MM.1S (cell line): ENCODE measurements at regions not wholly inside any gene's neighbourhood (a gene's known extent, or its start where the extent isn't known, plus 50 kb on each side); places are given as distances from the start of the nearest gene placed in this dataset.

ENCODE experiments used
- DNase-seq: peaks from one replicate; pipeline ENCODE4 v3.0.0-alpha.2; 2015
- H2AFZ ChIP-seq: fragments of 300-600 bp; sonication (generic); 2 replicates; pipeline ENCODE4 v1.6.0; 2016; ENCODE audit warnings: antibody characterized with exemption, low read length
- H3F3A ChIP-seq: fragments of 300-600 bp; sonication (generic); 2 replicates; pipeline ENCODE4 v1.6.1; 2016; ENCODE audit warnings: mild to moderate bottlenecking, antibody characterized with exemption, low read length, moderate library complexity, mixed read lengths; ENCODE audit not compliant: insufficient read depth
- H3K27ac ChIP-seq: fragments of 300-600 bp; sonication (generic); 2 replicates; pipeline ENCODE4 v1.5.1; 2016; ENCODE audit warnings: mild to moderate bottlenecking, low read length
- H3K27me3 ChIP-seq: fragments of 300-600 bp; sonication (generic); replicated peaks from 2 replicates; pipeline ENCODE4 v1.6.0; 2016; ENCODE audit warnings: low read length; ENCODE audit not compliant: insufficient read depth
- H3K36me3 ChIP-seq: fragments of 300-600 bp; sonication (generic); replicated peaks from 2 replicates; pipeline ENCODE4 v1.6.1; 2016; ENCODE audit warnings: mild to moderate bottlenecking, low read length, mixed read lengths; ENCODE audit not compliant: insufficient read depth
- H3K4me1 ChIP-seq: fragments of 300-600 bp; sonication (generic); 2 replicates; pipeline ENCODE4 v1.6.1; 2016; ENCODE audit warnings: low read length, mixed read lengths
- H3K4me2 ChIP-seq: fragments of 300-600 bp; sonication (generic); 2 replicates; pipeline ENCODE4 v1.6.0; 2016; ENCODE audit warnings: low read depth, low read length
- H3K4me3 ChIP-seq: fragments of 300-600 bp; sonication (generic); 2 replicates; pipeline ENCODE4 v1.5.1; 2016; ENCODE audit warnings: low read length, mixed read lengths
- H3K79me2 ChIP-seq: fragments of 300-600 bp; sonication (generic); 2 replicates; pipeline ENCODE4 v1.6.1; 2016; ENCODE audit warnings: mixed run types, low read length, mixed read lengths
- H3K9ac ChIP-seq: fragments of 300-600 bp; sonication (generic); 2 replicates; pipeline ENCODE4 v1.6.1; 2016; ENCODE audit warnings: low read length, mixed read lengths
- H3K9me2 ChIP-seq: fragments of 300-600 bp; sonication (generic); replicated peaks from 2 replicates; pipeline ENCODE4 v1.6.1; 2016; ENCODE audit warnings: mild to moderate bottlenecking, low read length, mixed read lengths; ENCODE audit not compliant: insufficient read depth
- H3K9me3 ChIP-seq: fragments of 300-600 bp; sonication (generic); replicated peaks from 2 replicates; pipeline ENCODE4 v1.6.1; 2016; ENCODE audit warnings: mild to moderate bottlenecking, low read length, mixed read lengths; ENCODE audit not compliant: insufficient read depth
- H4K20me1 ChIP-seq: fragments of 300-600 bp; sonication (generic); 2 replicates; pipeline ENCODE4 v1.6.1; 2016; ENCODE audit warnings: mild to moderate bottlenecking, low read length, moderate library complexity, mixed read lengths; ENCODE audit not compliant: insufficient read depth
- CTCF ChIP-seq: fragments of 300-600 bp; sonication (generic); IDR thresholded peaks from 2 replicates; pipeline ENCODE4 v1.5.1; 2016; ENCODE audit warnings: antibody characterized with exemption, low read length, mixed read lengths
- EZH2 ChIP-seq: fragments of 300-600 bp; sonication (generic); optimal IDR thresholded peaks from 2 replicates; pipeline ENCODE3; 2017; ENCODE audit warnings: low read depth, mild to moderate bottlenecking, antibody characterized with exemption, low read length, mixed read lengths
- EZH2phosphoT487 ChIP-seq: fragments of 300-600 bp; sonication (generic); IDR thresholded peaks from 2 replicates; pipeline ENCODE4 v1.6.1; 2018; ENCODE audit warnings: antibody characterized with exemption, low read length

DNA sequence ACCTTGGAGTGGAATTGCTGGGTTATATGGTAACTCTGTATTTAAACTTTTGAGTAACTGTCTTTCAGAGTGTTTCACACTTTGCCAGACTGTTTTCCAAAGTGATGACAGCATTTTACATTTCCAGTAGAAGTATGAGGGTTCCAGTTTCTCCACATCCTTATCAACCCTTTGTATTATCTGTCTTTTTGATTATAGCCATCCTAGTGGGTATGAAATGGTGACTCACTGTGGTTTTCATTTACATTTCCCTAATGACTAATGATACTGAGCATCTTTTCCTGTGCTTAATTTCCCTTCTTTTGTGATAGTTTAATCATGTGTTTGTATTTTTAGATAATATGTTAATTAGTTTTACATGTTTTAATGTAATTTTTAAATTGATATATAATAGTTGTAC is 138.1 kb upstream of the DAZL start:
- H3K27me3 ChIP-seq = no peaks in the 10 kb centered on the region
- H2AFZ ChIP-seq = no peak overlapping the region
- no peak overlapping the region for H3K27ac ChIP-seq
- H4K20me1 ChIP-seq = no peaks in the 10 kb centered on the region
- H3K79me2 ChIP-seq = no peaks in the 10 kb centered on the region
- no peak overlapping the region for H3K9ac ChIP-seq
- H3K36me3 ChIP-seq = no peaks in the 10 kb centered on the region
- no peak for DNase-seq
- H3K4me1 ChIP-seq = no peaks in the 10 kb centered on the region
- no peaks in the 10 kb centered on the region for H3F3A ChIP-seq
- H3K9me2 ChIP-seq = no peaks in the 10 kb centered on the region
- TF ChIP-seq EZH2 (no peak), CTCF (no peak), EZH2phosphoT487 (no peak)
- no peaks in the 10 kb centered on the region for H3K9me3 ChIP-seq
- H3K4me2 ChIP-seq = no peak overlapping the region
- no peak overlapping the region for H3K4me3 ChIP-seq

DNA sequence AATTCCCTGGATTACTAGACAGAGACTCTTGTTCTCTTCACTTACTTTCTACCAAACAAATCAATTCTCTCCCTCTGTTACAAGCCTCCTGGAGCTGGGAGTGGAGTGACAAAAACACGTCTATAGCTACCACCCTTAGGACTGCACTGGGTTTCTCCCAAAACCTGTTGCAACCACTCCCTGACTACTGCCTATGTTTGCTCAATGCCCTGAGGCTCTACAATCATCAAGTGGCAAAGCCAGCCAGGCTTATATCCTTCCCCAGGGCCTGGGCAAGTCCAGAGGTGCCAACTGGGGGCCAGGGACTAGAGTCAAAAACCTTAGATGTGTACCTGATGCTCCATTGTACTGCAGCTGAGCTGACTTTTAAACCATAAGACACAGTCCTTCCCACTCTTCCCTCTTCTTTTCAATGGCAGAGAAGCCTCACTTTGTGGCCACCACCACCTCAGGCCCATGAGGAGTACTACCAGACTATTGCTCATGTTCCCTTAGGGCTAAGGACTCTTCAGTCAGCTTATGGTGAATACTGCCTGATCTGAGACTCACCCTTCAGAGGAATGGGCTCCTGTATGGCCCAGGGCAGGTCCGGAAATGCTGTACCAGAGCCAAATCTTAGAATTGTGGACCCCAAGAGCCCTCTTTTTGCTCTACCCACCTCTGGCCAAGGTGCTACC is 125.4 kb upstream of the PLCL2 start:
- no peaks in the 10 kb centered on the region for H3K27me3 ChIP-seq
- H3K9me2 ChIP-seq = no peaks in the 10 kb centered on the region
- H3K79me2 ChIP-seq = no peaks in the 10 kb centered on the region
- no peak overlapping the region for H3K27ac ChIP-seq
- no peak for TF ChIP-seq EZH2phosphoT487
- no peak for TF ChIP-seq CTCF
- TF ChIP-seq EZH2 = no peak
- no peaks in the 10 kb centered on the region for H3K9me3 ChIP-seq
- H2AFZ ChIP-seq = no peak overlapping the region
- no peaks in the 10 kb centered on the region for H3F3A ChIP-seq
- no peaks in the 10 kb centered on the region for H3K4me1 ChIP-seq
- H3K36me3 ChIP-seq = no peaks in the 10 kb centered on the region
- DNase-seq = no peak
- H3K4me3 ChIP-seq = no peak overlapping the region
- no peaks in the 10 kb centered on the region for H4K20me1 ChIP-seq
- no peak overlapping the region for H3K9ac ChIP-seq
- H3K4me2 ChIP-seq = no peak overlapping the region

DNA sequence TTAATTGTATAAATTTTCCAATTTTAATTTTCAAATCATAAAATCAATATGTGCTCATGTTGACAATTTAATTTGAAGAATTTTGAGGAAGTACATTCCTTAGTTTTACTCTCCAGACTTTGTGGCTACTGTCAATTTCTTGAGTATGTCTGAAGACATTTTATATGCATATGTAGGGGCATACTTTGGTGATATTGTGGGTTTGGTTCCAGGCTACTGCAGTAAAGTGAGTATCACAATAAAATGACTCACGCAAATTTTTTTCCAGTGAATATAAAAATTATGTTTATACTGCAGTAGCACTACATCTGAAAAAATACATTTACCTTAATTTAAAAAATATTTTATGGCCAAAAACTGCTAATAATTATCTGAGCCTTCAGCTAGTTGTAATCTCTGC is 123.2 kb upstream of the PLCL2 start:
- H3K27ac ChIP-seq = no peak overlapping the region
- no peaks in the 10 kb centered on the region for H3F3A ChIP-seq
- no peaks in the 10 kb centered on the region for H3K79me2 ChIP-seq
- no peak overlapping the region for H3K9ac ChIP-seq
- no peaks in the 10 kb centered on the region for H3K9me3 ChIP-seq
- DNase-seq = no peak
- TF ChIP-seq CTCF (no peak), EZH2 (no peak), EZH2phosphoT487 (no peak)
- H3K27me3 ChIP-seq = no peaks in the 10 kb centered on the region
- H3K4me3 ChIP-seq = no peak overlapping the region
- H3K36me3 ChIP-seq = no peaks in the 10 kb centered on the region
- H2AFZ ChIP-seq = no peak overlapping the region
- H3K4me1 ChIP-seq = no peaks in the 10 kb centered on the region
- H3K4me2 ChIP-seq = no peak overlapping the region
- H3K9me2 ChIP-seq = no peaks in the 10 kb centered on the region
- no peaks in the 10 kb centered on the region for H4K20me1 ChIP-seq
